Head of caudate nucleus (tissue), 42 donors: ENCODE measurements at regions not wholly inside any gene's neighbourhood (a gene's known extent, or its start where the extent isn't known, plus 50 kb on each side); places are given as distances from the start of the nearest gene placed in this dataset.

ENCODE experiments used
- DNase-seq, 42 donors: peaks; one replicate each; pipeline versions ENCODE4 v3.0.0 to v3.0.0-alpha.2; 2020 to 2021; ENCODE audit warnings: mixed read lengths in 7 of 42
- intact Hi-C: fragments of 100-400 bp; cut with DNase I; formaldehyde crosslinking; loops from one replicate; pipeline ENCODE4 v1.15.0; 2022

GRCh38 chr13:48838193-48838973 is 137.3 kb upstream of the FNDC3A start:
- intact Hi-C loops: no loop called here

DNA sequence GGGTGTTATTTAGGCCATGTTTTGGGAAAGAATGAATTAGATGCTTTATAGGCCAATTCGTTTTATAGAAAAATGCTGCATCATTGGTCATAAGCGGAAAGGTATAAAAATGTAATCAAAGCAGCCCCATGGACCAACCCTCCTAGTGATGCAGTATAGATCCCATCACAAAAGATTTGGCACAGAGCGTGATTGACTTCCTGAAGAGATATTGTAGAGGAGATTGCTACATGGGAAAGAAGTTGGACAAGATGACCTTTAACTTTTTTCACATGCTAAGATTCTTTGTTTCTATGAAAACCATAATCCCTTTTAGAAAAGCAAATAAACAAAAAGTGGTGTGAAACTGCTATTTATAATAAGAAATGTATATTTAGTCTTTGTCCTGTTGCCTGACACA is 136.5 kb upstream of the FNDC3A start:
- intact Hi-C loops: no loop called here
- no peak for DNase-seq

More at GRCh38 chr13:48838193-48838973, 137.3 kb upstream of the FNDC3A start:
- DNase-seq: no peak

- no peak for DNase-seq
- intact Hi-C loops: no loop called here
Measured at GRCh38 chr13:48840366-48840765, 135.3 kb upstream of the FNDC3A start.

GRCh38 chr13:48842316-48842715 is 133.4 kb upstream of the FNDC3A start:
- DNase-seq: no peak
- intact Hi-C loops: no loop called here

DNA sequence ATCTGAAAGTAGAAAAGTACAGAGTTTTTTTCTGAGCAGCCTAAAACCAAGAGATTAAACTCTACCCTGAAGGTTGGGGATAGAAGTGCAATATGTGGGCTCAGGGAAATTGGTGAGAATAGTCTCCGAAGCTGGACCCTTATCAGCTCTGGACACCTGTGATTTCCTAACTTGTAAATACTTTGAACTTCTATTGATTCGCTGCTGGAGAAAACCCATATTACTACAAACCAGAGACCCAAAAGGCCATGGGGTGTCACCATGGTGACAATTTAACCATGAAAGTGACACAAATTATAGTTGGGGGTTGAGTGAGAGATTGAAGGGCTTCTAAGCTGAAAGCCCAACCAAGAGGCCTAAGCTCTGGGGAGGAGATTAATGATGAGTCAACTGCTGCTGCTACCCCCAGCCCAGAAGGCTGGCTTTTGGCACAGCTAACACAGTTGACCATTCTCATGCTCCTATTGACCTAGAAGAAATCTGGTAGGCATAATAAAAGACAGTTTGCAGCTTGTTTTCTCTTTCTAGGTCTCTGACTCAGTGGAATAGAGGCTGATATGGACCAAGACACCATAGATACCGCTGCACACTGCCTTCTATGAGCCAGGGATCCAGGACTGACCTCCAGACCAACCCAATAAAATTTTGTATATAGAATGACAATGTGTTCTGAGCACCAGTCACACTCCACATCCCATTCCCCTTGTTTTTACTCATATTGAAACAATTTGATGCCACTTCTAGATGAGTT is 131.9 kb upstream of the FNDC3A start:
- no peak for DNase-seq
- intact Hi-C loops: no loop called here

GRCh38 chr13:48844676-48845075 is 131.0 kb upstream of the FNDC3A start:
- intact Hi-C loops: no loop called here
- no peak for DNase-seq

- intact Hi-C loops: no loop called here
- DNase-seq: peak in 33 of 42 donors; percentile 4 to 59 (median 27)
Measured at GRCh38 chr13:48849515-48849914, 126.2 kb upstream of the FNDC3A start.

DNA sequence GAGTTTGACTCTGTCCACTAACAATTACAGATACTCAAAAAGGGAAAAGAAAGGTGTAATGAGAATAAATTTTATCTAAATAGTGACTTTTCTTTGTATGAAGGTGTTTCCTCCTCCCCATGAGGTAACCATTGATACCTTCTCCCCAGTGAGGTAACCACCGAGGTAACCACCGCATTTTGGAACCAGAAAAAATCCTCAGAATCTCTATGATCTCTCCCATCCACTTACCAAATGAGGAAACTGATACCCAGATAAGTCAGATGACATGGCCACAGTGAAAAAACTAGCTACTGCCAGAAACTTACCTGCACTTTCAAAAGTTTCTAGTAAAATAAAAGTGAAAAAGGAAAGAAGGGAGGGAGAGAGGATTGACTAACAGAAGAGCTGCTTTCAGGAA is 124.0 kb upstream of the FNDC3A start:
- DNase-seq: no peak

DNA sequence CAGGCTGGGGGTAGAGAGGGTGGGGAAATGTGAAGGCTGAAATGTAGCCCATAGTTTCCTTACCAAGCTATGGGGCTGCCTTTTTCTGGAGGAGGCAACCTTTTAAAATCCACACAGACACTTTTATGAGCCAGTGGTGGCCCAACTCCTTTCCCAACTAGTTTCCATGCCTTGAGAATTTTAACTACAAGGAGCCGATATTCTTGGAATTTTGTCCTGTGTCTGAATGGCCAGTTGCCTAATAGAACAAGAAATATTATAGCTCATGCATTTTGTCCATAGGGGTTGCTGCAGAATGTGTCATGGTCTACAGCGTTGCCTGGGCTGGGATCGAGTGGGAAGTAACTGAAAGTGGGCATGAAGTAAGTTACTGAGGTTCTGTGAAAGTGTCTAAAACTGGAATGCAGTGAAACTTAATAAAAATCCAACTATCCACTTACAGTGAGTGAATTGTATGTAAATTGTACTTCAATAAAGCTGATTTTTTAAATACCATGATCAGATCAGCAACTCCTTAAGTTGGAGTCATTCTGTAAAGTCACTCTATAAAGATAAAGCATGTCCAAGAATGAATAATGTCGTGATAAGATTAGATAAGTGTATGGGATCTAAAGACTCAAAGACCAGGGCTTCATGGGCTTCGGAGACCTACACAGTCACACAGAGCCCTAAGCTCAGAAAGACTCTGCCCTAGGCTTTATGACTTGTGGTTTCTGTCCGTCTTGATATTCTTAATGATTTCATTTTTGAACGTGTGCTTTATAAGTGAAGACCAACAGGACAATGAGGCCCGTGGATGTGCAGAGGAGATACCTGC is 122.6 kb upstream of the FNDC3A start:
- no peak for DNase-seq

More for the DNA sequence above, 124.0 kb upstream of the FNDC3A start:
- intact Hi-C loops: no loop called here

DNA sequence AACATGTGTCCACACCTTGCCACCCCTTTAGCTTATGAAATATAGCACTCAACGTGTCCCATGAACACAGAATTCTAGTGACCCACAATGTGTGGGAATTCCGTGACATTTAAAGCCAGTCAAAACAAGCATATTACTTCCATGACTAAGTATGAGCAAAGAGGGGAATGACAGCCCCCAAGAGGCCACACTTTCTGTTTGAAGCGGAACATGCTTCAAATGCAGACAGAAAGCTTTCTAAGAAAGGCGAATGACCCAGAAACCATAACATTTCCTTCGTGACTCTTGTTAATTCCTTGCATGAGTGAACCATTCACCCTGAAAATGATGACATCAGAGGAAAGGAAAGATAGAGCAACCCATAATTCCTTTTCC is 122.0 kb upstream of the FNDC3A start:
- intact Hi-C loops: no loop called here
- no peak for DNase-seq

More for the DNA sequence above, 122.6 kb upstream of the FNDC3A start:
- intact Hi-C loops: no loop called here

GRCh38 chr13:48857576-48857975 is 118.1 kb upstream of the FNDC3A start:
- intact Hi-C loops: no loop called here

DNA sequence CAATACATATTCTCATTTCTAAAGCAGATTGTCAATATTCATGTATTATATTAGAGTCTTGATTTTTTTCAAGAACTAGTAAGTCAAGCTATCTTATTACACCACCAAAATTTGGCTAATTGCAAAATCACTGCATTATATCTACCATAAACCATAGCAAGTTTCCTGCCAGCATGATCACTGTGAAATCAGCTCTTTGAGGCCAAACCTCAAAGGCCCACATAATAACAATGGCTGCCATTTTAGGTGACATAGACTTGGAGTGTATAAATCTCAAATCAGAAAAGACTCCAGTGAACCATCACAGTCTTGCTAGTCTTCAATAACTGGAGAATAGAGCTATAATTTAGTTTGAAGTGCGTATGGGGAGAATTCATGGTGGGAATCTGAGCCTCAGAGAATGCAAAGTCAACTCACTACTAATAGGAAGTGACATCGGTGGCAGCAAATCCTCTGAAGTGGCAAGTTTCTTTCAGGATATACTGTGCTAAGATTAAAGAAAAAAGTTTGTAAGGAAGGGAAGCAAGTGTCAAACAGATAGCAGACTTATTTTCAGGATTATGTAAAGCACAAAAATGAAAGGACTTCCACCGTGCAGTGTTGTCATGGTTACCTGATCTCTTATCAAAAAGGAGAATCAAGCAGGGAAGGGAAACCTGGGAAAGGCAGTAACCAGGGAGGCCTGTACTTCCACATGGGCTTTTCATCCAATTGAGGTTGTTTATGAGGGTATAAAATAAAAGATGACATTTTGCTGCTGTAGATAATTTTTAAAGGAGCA is 117.4 kb upstream of the FNDC3A start:
- DNase-seq: peak in 10 of 42 donors; percentile 4 to 51 (median 14)
- intact Hi-C loops: no loop called here

More at GRCh38 chr13:48857576-48857975, 118.1 kb upstream of the FNDC3A start:
- DNase-seq: no peak

- intact Hi-C loops: no loop called here
- no peak for DNase-seq
Measured at GRCh38 chr13:48859272-48860105, 116.2 kb upstream of the FNDC3A start.

- no peak for DNase-seq
- intact Hi-C loops: no loop called here
Measured at GRCh38 chr13:48860364-48860763, 115.3 kb upstream of the FNDC3A start.

- intact Hi-C loops: no loop called here
- no peak for DNase-seq
Measured at GRCh38 chr13:48862572-48862971, 113.1 kb upstream of the FNDC3A start.

GRCh38 chr13:48864100-48864499 is 111.6 kb upstream of the FNDC3A start:
- intact Hi-C loops: no loop called here

GRCh38 chr13:48866249-48866648 is 109.5 kb upstream of the FNDC3A start:
- intact Hi-C loops: no loop called here
- DNase-seq: no peak

More at GRCh38 chr13:48864100-48864499, 111.6 kb upstream of the FNDC3A start:
- DNase-seq: no peak

GRCh38 chr13:48873081-48873480 is 102.6 kb upstream of the FNDC3A start:
- intact Hi-C loops: no loop called here
- no peak for DNase-seq
